Neutrophil (primary cell): ENCODE measurements at regions not wholly inside any gene's neighbourhood (a gene's known extent, or its start where the extent isn't known, plus 50 kb on each side); places are given as distances from the start of the nearest gene placed in this dataset.

ENCODE experiments used
- H3K27ac ChIP-seq: fragments of 200-600 bp; sonication (generic); 2 replicates; pipeline ENCODE4 v1.5.1; 2016; ENCODE audit warnings: mild to moderate bottlenecking, moderate library complexity
- H3K27me3 ChIP-seq: fragments of 200-600 bp; sonication (generic); 2 replicates; pipeline ENCODE4 v1.6.0; 2016; ENCODE audit warnings: mild to moderate bottlenecking
- H3K36me3 ChIP-seq: fragments of 200-600 bp; sonication (generic); 2 replicates; pipeline ENCODE4 v1.5.1; 2017
- H3K4me1 ChIP-seq, 2 experiments: fragments of 200-600 bp in 1 of 2; sonication (generic) in 1 of 2; 1 replicate in 1 of 2; 2 replicates in 1 of 2; pipeline versions ENCODE4 v1.5.1 to v1.6.1; 2013 to 2016; ENCODE audit warnings: low read depth in 1 of 2, low read length in 1 of 2, mild to moderate bottlenecking in 1 of 2, moderate library complexity in 1 of 2; ENCODE audit not compliant: control insufficient read depth in 1 of 2, insufficient read depth in 1 of 2
- H3K4me3 ChIP-seq, 2 experiments: fragments of 200-600 bp in 1 of 2; sonication (generic) in 1 of 2; 1 replicate in 1 of 2; 2 replicates in 1 of 2; pipeline ENCODE4 v1.5.1; 2013 to 2016; ENCODE audit warnings: low read depth in 1 of 2, low read length in 1 of 2, mild to moderate bottlenecking in 1 of 2, moderate library complexity in 1 of 2
- H3K9me3 ChIP-seq: fragments of 200-600 bp; sonication (generic); 2 replicates; pipeline ENCODE4 v1.5.1; 2016
- CTCF ChIP-seq: fragments of 200-600 bp; sonication (generic); IDR thresholded peaks from 2 replicates; pipeline ENCODE4 v1.5.1; 2016; ENCODE audit warnings: antibody characterized with exemption

- no peak for TF ChIP-seq CTCF
- Histone ChIP-seq H3K27ac (no peak overlapping the region), H3K27me3 (peaks cover 16% of the 10 kb centered on the region), H3K4me3 (no peak overlapping the region), H3K9me3 (no peaks in the 10 kb centered on the region), H3K36me3 (no peaks in the 10 kb centered on the region), H3K4me1 (no peaks in the 10 kb centered on the region)
Measured at GRCh38 chr11:116199182-116199581, 573.6 kb downstream of the BUD13 start.

GRCh38 chr11:116194156-116194904, 578.5 kb downstream of the BUD13 start:
- Histone ChIP-seq H3K36me3 (no peaks in the 10 kb centered on the region), H3K9me3 (no peaks in the 10 kb centered on the region), H3K27ac (no peak overlapping the region), H3K4me1 (no peaks in the 10 kb centered on the region), H3K4me3 (no peak overlapping the region), H3K27me3 (peaks cover 48% of the 10 kb centered on the region)
- no peak for TF ChIP-seq CTCF

- H3K27ac ChIP-seq = no peak overlapping the region
- no peak for TF ChIP-seq CTCF
- no peaks in the 10 kb centered on the region for H3K9me3 ChIP-seq
- H3K36me3 ChIP-seq = no peaks in the 10 kb centered on the region
- no peaks in the 10 kb centered on the region for H3K4me1 ChIP-seq
- H3K27me3 ChIP-seq = peaks cover 48% of the 10 kb centered on the region
- H3K4me3 ChIP-seq = no peak overlapping the region
Measured at GRCh38 chr11:116193321-116194131, 579.3 kb downstream of the BUD13 start.

- Histone ChIP-seq H3K4me1 (no peaks in the 10 kb centered on the region), H3K36me3 (no peaks in the 10 kb centered on the region), H3K27me3 (peaks cover 48% of the 10 kb centered on the region), H3K4me3 (no peak overlapping the region), H3K9me3 (no peaks in the 10 kb centered on the region), H3K27ac (no peak overlapping the region)
- TF ChIP-seq CTCF = no peak
Measured at GRCh38 chr11:116192509-116193210, 580.1 kb downstream of the BUD13 start.

- no peak overlapping the region for H3K27ac ChIP-seq
- no peaks in the 10 kb centered on the region for H3K4me1 ChIP-seq
- H3K36me3 ChIP-seq = no peaks in the 10 kb centered on the region
- H3K4me3 ChIP-seq = no peak overlapping the region
- TF ChIP-seq CTCF = no peak
- peaks cover 48% of the 10 kb centered on the region for H3K27me3 ChIP-seq
- H3K9me3 ChIP-seq = no peaks in the 10 kb centered on the region
Measured at GRCh38 chr11:116190861-116191260, 581.9 kb downstream of the BUD13 start.
